ENCODE measurements at regions not wholly inside any gene's neighbourhood (a gene's known extent, or its start where the extent isn't known, plus 50 kb on each side); places are given as distances from the start of the nearest gene placed in this dataset.
A peak's percentile ranks its signal among the peaks of the same experiment; 100 is the strongest.

- H3K36me3 ChIP-seq (ENCODE audit: control insufficient read depth in 2 of 2, insufficient read depth in 2 of 2, low read length in 2 of 2) = no peaks in the 10 kb centered on the region
- peak overlapping the region in 1 of 2 donors; percentile 17 for H3K27ac ChIP-seq (ENCODE audit: low read depth in 2 of 2, low read length in 2 of 2)
- peaks cover 0 to 5% of the 10 kb centered on the region in 2 donors for H3K4me1 ChIP-seq (ENCODE audit: control insufficient read depth in 2 of 2, insufficient read depth in 2 of 2, low read length in 2 of 2)
Observed at GRCh38 chr4:98771959-98772632, 113.7 kb upstream of the TSPAN5 start.

GRCh38 chr4:98765771-98766170 is 107.4 kb upstream of the TSPAN5 start:
- Histone ChIP-seq H3K27ac (ENCODE audit: low read depth in 2 of 2, low read length in 2 of 2) (no peak overlapping the region), H3K9me3 (ENCODE audit: control insufficient read depth in 2 of 2, low read length in 2 of 2) (no peaks in the 10 kb centered on the region), H3K9ac (ENCODE audit: low read depth in 1 of 2, low read length in 2 of 2) (no peak overlapping the region), H3K4me1 (ENCODE audit: control insufficient read depth in 2 of 2, insufficient read depth in 2 of 2, low read length in 2 of 2) (no peaks in the 10 kb centered on the region), H3K27me3 (ENCODE audit: control insufficient read depth in 2 of 2, insufficient read depth in 2 of 2, low read length in 2 of 2) (no peaks in the 10 kb centered on the region), H3K36me3 (ENCODE audit: control insufficient read depth in 2 of 2, insufficient read depth in 2 of 2, low read length in 2 of 2) (no peaks in the 10 kb centered on the region), H3K4me3 (ENCODE audit: low read length in 2 of 2) (no peak overlapping the region)

More at GRCh38 chr4:98771959-98772632, 113.7 kb upstream of the TSPAN5 start:
- H3K4me3 ChIP-seq (ENCODE audit: low read length in 2 of 2) = no peak overlapping the region
- H3K9ac ChIP-seq (ENCODE audit: low read depth in 1 of 2, low read length in 2 of 2) = no peak overlapping the region
- no peaks in the 10 kb centered on the region for H3K27me3 ChIP-seq (ENCODE audit: control insufficient read depth in 2 of 2, insufficient read depth in 2 of 2, low read length in 2 of 2)
- no peaks in the 10 kb centered on the region for H3K9me3 ChIP-seq (ENCODE audit: control insufficient read depth in 2 of 2, low read length in 2 of 2)

GRCh38 chr4:98758182-98758581 is 99.8 kb upstream of the TSPAN5 start:
- H3K27ac ChIP-seq (ENCODE audit: low read depth in 2 of 2, low read length in 2 of 2) = no peak overlapping the region
- H3K27me3 ChIP-seq (ENCODE audit: control insufficient read depth in 2 of 2, insufficient read depth in 2 of 2, low read length in 2 of 2) = no peaks in the 10 kb centered on the region
- H3K36me3 ChIP-seq (ENCODE audit: control insufficient read depth in 2 of 2, insufficient read depth in 2 of 2, low read length in 2 of 2) = no peaks in the 10 kb centered on the region
- no peaks in the 10 kb centered on the region for H3K9me3 ChIP-seq (ENCODE audit: control insufficient read depth in 2 of 2, low read length in 2 of 2)
- no peak overlapping the region for H3K9ac ChIP-seq (ENCODE audit: low read depth in 1 of 2, low read length in 2 of 2)
- H3K4me1 ChIP-seq (ENCODE audit: control insufficient read depth in 2 of 2, insufficient read depth in 2 of 2, low read length in 2 of 2) = no peaks in the 10 kb centered on the region
- H3K4me3 ChIP-seq (ENCODE audit: low read length in 2 of 2) = no peak overlapping the region

GRCh38 chr4:98754736-98755135 is 96.3 kb upstream of the TSPAN5 start:
- no peaks in the 10 kb centered on the region for H3K9me3 ChIP-seq (ENCODE audit: control insufficient read depth in 2 of 2, low read length in 2 of 2)
- no peak overlapping the region for H3K27ac ChIP-seq (ENCODE audit: low read depth in 2 of 2, low read length in 2 of 2)
- no peak overlapping the region for H3K4me3 ChIP-seq (ENCODE audit: low read length in 2 of 2)
- H3K27me3 ChIP-seq (ENCODE audit: control insufficient read depth in 2 of 2, insufficient read depth in 2 of 2, low read length in 2 of 2) = no peaks in the 10 kb centered on the region
- H3K4me1 ChIP-seq (ENCODE audit: control insufficient read depth in 2 of 2, insufficient read depth in 2 of 2, low read length in 2 of 2) = no peaks in the 10 kb centered on the region
- H3K36me3 ChIP-seq (ENCODE audit: control insufficient read depth in 2 of 2, insufficient read depth in 2 of 2, low read length in 2 of 2) = no peaks in the 10 kb centered on the region
- no peak overlapping the region for H3K9ac ChIP-seq (ENCODE audit: low read depth in 1 of 2, low read length in 2 of 2)

- Histone ChIP-seq H3K27ac (ENCODE audit: low read depth in 2 of 2, low read length in 2 of 2) (no peak overlapping the region), H3K9me3 (ENCODE audit: control insufficient read depth in 2 of 2, low read length in 2 of 2) (no peaks in the 10 kb centered on the region), H3K27me3 (ENCODE audit: control insufficient read depth in 2 of 2, insufficient read depth in 2 of 2, low read length in 2 of 2) (no peaks in the 10 kb centered on the region), H3K4me1 (ENCODE audit: control insufficient read depth in 2 of 2, insufficient read depth in 2 of 2, low read length in 2 of 2) (peaks cover 10 to 18% of the 10 kb centered on the region in 2 donors), H3K4me3 (ENCODE audit: low read length in 2 of 2) (no peak overlapping the region), H3K36me3 (ENCODE audit: control insufficient read depth in 2 of 2, insufficient read depth in 2 of 2, low read length in 2 of 2) (no peaks in the 10 kb centered on the region), H3K9ac (ENCODE audit: low read depth in 1 of 2, low read length in 2 of 2) (no peak overlapping the region)
Observed at GRCh38 chr4:98749206-98749605, 90.8 kb upstream of the TSPAN5 start.

- H3K4me3 ChIP-seq (ENCODE audit: low read length in 2 of 2) = no peak overlapping the region
- peak overlapping the region in 1 of 2 donors; percentile 66 for H3K27ac ChIP-seq (ENCODE audit: low read depth in 2 of 2, low read length in 2 of 2)
- H3K9ac ChIP-seq (ENCODE audit: low read depth in 1 of 2, low read length in 2 of 2) = no peak overlapping the region
- no peaks in the 10 kb centered on the region for H3K9me3 ChIP-seq (ENCODE audit: control insufficient read depth in 2 of 2, low read length in 2 of 2)
- no peaks in the 10 kb centered on the region for H3K36me3 ChIP-seq (ENCODE audit: control insufficient read depth in 2 of 2, insufficient read depth in 2 of 2, low read length in 2 of 2)
- no peaks in the 10 kb centered on the region for H3K27me3 ChIP-seq (ENCODE audit: control insufficient read depth in 2 of 2, insufficient read depth in 2 of 2, low read length in 2 of 2)
- H3K4me1 ChIP-seq (ENCODE audit: control insufficient read depth in 2 of 2, insufficient read depth in 2 of 2, low read length in 2 of 2) = peaks cover 10 to 19% of the 10 kb centered on the region in 2 donors
Observed at GRCh38 chr4:98748609-98749008, 90.2 kb upstream of the TSPAN5 start.

GRCh38 chr4:98747393-98748091 is 89.1 kb upstream of the TSPAN5 start:
- Histone ChIP-seq H3K9me3 (ENCODE audit: control insufficient read depth in 2 of 2, low read length in 2 of 2) (no peaks in the 10 kb centered on the region), H3K36me3 (ENCODE audit: control insufficient read depth in 2 of 2, insufficient read depth in 2 of 2, low read length in 2 of 2) (no peaks in the 10 kb centered on the region), H3K27me3 (ENCODE audit: control insufficient read depth in 2 of 2, insufficient read depth in 2 of 2, low read length in 2 of 2) (no peaks in the 10 kb centered on the region), H3K4me3 (ENCODE audit: low read length in 2 of 2) (no peak overlapping the region), H3K9ac (ENCODE audit: low read depth in 1 of 2, low read length in 2 of 2) (no peak overlapping the region), H3K4me1 (ENCODE audit: control insufficient read depth in 2 of 2, insufficient read depth in 2 of 2, low read length in 2 of 2) (peaks cover 10 to 19% of the 10 kb centered on the region in 2 donors), H3K27ac (ENCODE audit: low read depth in 2 of 2, low read length in 2 of 2) (peak overlapping the region; percentile 64 to 75)

- Histone ChIP-seq H3K9ac (ENCODE audit: low read depth in 1 of 2, low read length in 2 of 2) (no peak overlapping the region), H3K27me3 (ENCODE audit: control insufficient read depth in 2 of 2, insufficient read depth in 2 of 2, low read length in 2 of 2) (no peaks in the 10 kb centered on the region), H3K36me3 (ENCODE audit: control insufficient read depth in 2 of 2, insufficient read depth in 2 of 2, low read length in 2 of 2) (no peaks in the 10 kb centered on the region), H3K27ac (ENCODE audit: low read depth in 2 of 2, low read length in 2 of 2) (peak overlapping the region; percentile 64 to 75), H3K4me3 (ENCODE audit: low read length in 2 of 2) (peak overlapping the region in 1 of 2 donors; percentile 9), H3K9me3 (ENCODE audit: control insufficient read depth in 2 of 2, low read length in 2 of 2) (no peaks in the 10 kb centered on the region), H3K4me1 (ENCODE audit: control insufficient read depth in 2 of 2, insufficient read depth in 2 of 2, low read length in 2 of 2) (peaks cover 10 to 19% of the 10 kb centered on the region in 2 donors)
Observed at GRCh38 chr4:98746936-98747335, 88.5 kb upstream of the TSPAN5 start.

- H3K27ac ChIP-seq (ENCODE audit: low read depth in 2 of 2, low read length in 2 of 2) = peak overlapping the region; percentile 64 to 75
Observed at GRCh38 chr4:98746530-98746929, 88.1 kb upstream of the TSPAN5 start.

GRCh38 chr4:98745366-98745765 is 87.0 kb upstream of the TSPAN5 start:
- Histone ChIP-seq H3K36me3 (ENCODE audit: control insufficient read depth in 2 of 2, insufficient read depth in 2 of 2, low read length in 2 of 2) (no peaks in the 10 kb centered on the region), H3K4me3 (ENCODE audit: low read length in 2 of 2) (no peak overlapping the region), H3K27ac (ENCODE audit: low read depth in 2 of 2, low read length in 2 of 2) (no peak overlapping the region), H3K9ac (ENCODE audit: low read depth in 1 of 2, low read length in 2 of 2) (no peak overlapping the region), H3K27me3 (ENCODE audit: control insufficient read depth in 2 of 2, insufficient read depth in 2 of 2, low read length in 2 of 2) (no peaks in the 10 kb centered on the region), H3K9me3 (ENCODE audit: control insufficient read depth in 2 of 2, low read length in 2 of 2) (no peaks in the 10 kb centered on the region), H3K4me1 (ENCODE audit: control insufficient read depth in 2 of 2, insufficient read depth in 2 of 2, low read length in 2 of 2) (peaks cover 10 to 19% of the 10 kb centered on the region in 2 donors)

More at GRCh38 chr4:98746530-98746929, 88.1 kb upstream of the TSPAN5 start:
- H3K4me1 ChIP-seq (ENCODE audit: control insufficient read depth in 2 of 2, insufficient read depth in 2 of 2, low read length in 2 of 2) = peaks cover 10 to 19% of the 10 kb centered on the region in 2 donors
- no peaks in the 10 kb centered on the region for H3K27me3 ChIP-seq (ENCODE audit: control insufficient read depth in 2 of 2, insufficient read depth in 2 of 2, low read length in 2 of 2)
- H3K4me3 ChIP-seq (ENCODE audit: low read length in 2 of 2) = peak overlapping the region in 1 of 2 donors; percentile 9
- H3K36me3 ChIP-seq (ENCODE audit: control insufficient read depth in 2 of 2, insufficient read depth in 2 of 2, low read length in 2 of 2) = no peaks in the 10 kb centered on the region
- no peaks in the 10 kb centered on the region for H3K9me3 ChIP-seq (ENCODE audit: control insufficient read depth in 2 of 2, low read length in 2 of 2)
- no peak overlapping the region for H3K9ac ChIP-seq (ENCODE audit: low read depth in 1 of 2, low read length in 2 of 2)
